Caco-2 (cell line): ENCODE measurements at regions not wholly inside any gene's neighbourhood (a gene's known extent, or its start where the extent isn't known, plus 50 kb on each side); places are given as distances from the start of the nearest gene placed in this dataset.
"Not testable (repeated sequence)": the region's sequence is repeated elsewhere in the genome, so short reads cannot be mapped to it uniquely, and the experiment has no call there.

Experiments used
- BruUV-seq: library from RNA; stranded (reverse); fragments of 400-500 nt; replicated peaks from 2 replicates; lab custom pipeline; 2021; lab: Mats Ljungman, UMichigan
- CTCF ChIA-PET: fragments of 300-600 bp; sonication (Branson Sonifier 250); formaldehyde crosslinking; loops from one replicate; lab custom pipeline; 2022; ENCODE audit warnings: antibody characterized with exemption; lab: Charles Lee
- POLR2A ChIA-PET: fragments of 300-600 bp; sonication (Branson Sonifier 250); formaldehyde crosslinking; loops from one replicate; lab custom pipeline; 2022; ENCODE audit warnings: antibody characterized with exemption; lab: Charles Lee
- DNase-seq, 2 experiments: peaks; one replicate each; pipeline versions ENCODE4 v3.0.0 to v3.0.0-alpha.2; 2020 to 2022
- H3K27me3 ChIP-seq: replicated peaks from 2 replicates; pipeline ENCODE4 v1.6.0; 2011; ENCODE audit warnings: low read length; ENCODE audit not compliant: control insufficient read depth, insufficient read depth
- H3K36me3 ChIP-seq: 2 replicates; pipeline ENCODE4 v1.5.1; 2011; ENCODE audit warnings: low read length; ENCODE audit not compliant: control insufficient read depth, insufficient read depth
- H3K4me1 ChIP-seq: fragments of 250-450 bp; sonication (Bioruptor Pico); 2 replicates; pipeline ENCODE4 v1.5.1; 2020; ENCODE audit warnings: mild to moderate bottlenecking
- H3K4me3 ChIP-seq: 2 replicates; pipeline ENCODE4 v1.5.1; 2011; ENCODE audit warnings: low read depth, mild to moderate bottlenecking, control low read depth, low read length
- H3K9me3 ChIP-seq: fragments of 250-450 bp; sonication (Bioruptor Pico); 2 replicates; pipeline ENCODE4 v1.5.1; 2020; ENCODE audit warnings: mild to moderate bottlenecking, moderate library complexity
- H3K27ac Mint-ChIP-seq: one replicate; pipeline ENCODE4 v1.8.0; 2022; ENCODE audit warnings: mixed read lengths; ENCODE audit not compliant: unreplicated experiment
- H3K27me3 Mint-ChIP-seq: one replicate; pipeline ENCODE4 v1.8.0; 2022; ENCODE audit warnings: mixed read lengths; ENCODE audit not compliant: insufficient read depth, unreplicated experiment
- H3K36me3 Mint-ChIP-seq: one replicate; pipeline ENCODE4 v1.8.0; 2022; ENCODE audit warnings: mild to moderate bottlenecking, mixed read lengths; ENCODE audit not compliant: insufficient read depth, unreplicated experiment
- H3K4me1 Mint-ChIP-seq: one replicate; pipeline ENCODE4 v1.8.0; 2022; ENCODE audit warnings: low read depth, mixed read lengths; ENCODE audit not compliant: unreplicated experiment
- H3K4me3 Mint-ChIP-seq: one replicate; pipeline ENCODE4 v1.8.0; 2022; ENCODE audit warnings: mild to moderate bottlenecking, moderate library complexity, mixed read lengths; ENCODE audit not compliant: unreplicated experiment
- H3K9me3 Mint-ChIP-seq: one replicate; pipeline ENCODE4 v1.8.0; 2022; ENCODE audit warnings: mixed read lengths; ENCODE audit not compliant: unreplicated experiment
- CTCF ChIP-seq, 2 experiments: fragments of 200-600 bp in 1 of 2; IDR thresholded peaks; 1 replicate in 1 of 2; 2 replicates in 1 of 2; pipeline versions ENCODE4 v1.5.1 to v1.8.0; 2011 to 2022; ENCODE audit warnings: antibody characterized with exemption in 1 of 2, control low read depth in 1 of 2, inconsistent platforms in 1 of 2, low read depth in 1 of 2, low read length in 1 of 2, mild to moderate bottlenecking in 1 of 2, moderate library complexity in 1 of 2; ENCODE audit not compliant: insufficient read depth in 1 of 2, severe bottlenecking in 1 of 2, unreplicated experiment in 1 of 2
- intact Hi-C: fragments of 100-400 bp; cut with micrococcal nuclease; formaldehyde crosslinking; loops from one replicate; pipeline ENCODE4 v1.10.0; 2022; ENCODE audit not compliant: unreplicated experiment

- ChIA-PET POLR2A (no interaction called here), CTCF (no interaction called here)
- Histone ChIP-seq H3K4me1 (peaks cover 31% of the 10 kb centered on the region), H3K9me3 (no peaks in the 10 kb centered on the region), H3K27me3 (no peaks in the 10 kb centered on the region), H3K36me3 (no peaks in the 10 kb centered on the region; the same call in 1 of the 2 replicates), H3K4me3 (no peak overlapping the region)
- H3K9me3 Mint-ChIP-seq, result no peaks in the 10 kb centered on the region
- intact Hi-C loops, result no loop called here
- no peaks in the 10 kb centered on the region for H3K27me3 Mint-ChIP-seq
- no peak for DNase-seq
- no peak overlapping the region for H3K4me3 Mint-ChIP-seq
- peaks cover 31% of the 10 kb centered on the region for H3K36me3 Mint-ChIP-seq
- no peak overlapping the region for H3K27ac Mint-ChIP-seq
- no peak for TF ChIP-seq CTCF (IDR thresholded peaks at IDR 0.05; ENCODE audit: insufficient read depth in 1 of 2, low read depth in 1 of 2, low read length in 1 of 2, severe bottlenecking in 1 of 2, unreplicated experiment in 1 of 2)
- peaks cover 9% of the 10 kb centered on the region for H3K4me1 Mint-ChIP-seq
- BruUV-seq, result no TSS peak
Measured at GRCh38 chr6:27140999-27141528, 106.4 kb upstream of the PRSS16 start.

- no peak for DNase-seq
- no peak for TF ChIP-seq CTCF (IDR thresholded peaks at IDR 0.05; ENCODE audit: insufficient read depth in 1 of 2, low read depth in 1 of 2, low read length in 1 of 2, severe bottlenecking in 1 of 2, unreplicated experiment in 1 of 2)
- BruUV-seq, result no TSS peak
- no peaks in the 10 kb centered on the region for H3K9me3 ChIP-seq
- no peak overlapping the region for H3K4me3 ChIP-seq
- H3K4me1 ChIP-seq, result peaks cover 28% of the 10 kb centered on the region
- H3K27me3 Mint-ChIP-seq, result no peaks in the 10 kb centered on the region
- no peak overlapping the region for H3K27ac Mint-ChIP-seq
- H3K27me3 ChIP-seq, result no peaks in the 10 kb centered on the region
- no peaks in the 10 kb centered on the region for H3K9me3 Mint-ChIP-seq
- ChIA-PET CTCF (no interaction called here), POLR2A (no interaction called here)
- H3K4me3 Mint-ChIP-seq, result no peak overlapping the region
- intact Hi-C loops, result no loop called here
- peaks cover 9% of the 10 kb centered on the region for H3K4me1 Mint-ChIP-seq
- H3K36me3 Mint-ChIP-seq, result peaks cover 31% of the 10 kb centered on the region
- no peaks in the 10 kb centered on the region; the same call in 1 of the 2 replicates for H3K36me3 ChIP-seq
Measured at GRCh38 chr6:27141529-27142015, 105.9 kb upstream of the PRSS16 start.

GRCh38 chr6:27143020-27143388, 104.5 kb upstream of the PRSS16 start:
- H3K9me3 Mint-ChIP-seq, H3K27me3 Mint-ChIP-seq, H3K27me3 ChIP-seq, BruUV-seq, H3K36me3 ChIP-seq, intact Hi-C loops, H3K4me3 Mint-ChIP-seq, H3K4me1 Mint-ChIP-seq, DNase-seq, H3K9me3 ChIP-seq, H3K27ac Mint-ChIP-seq, H3K4me3 ChIP-seq: not testable (repeated sequence)
- ChIA-PET POLR2A (interaction anchor here (1.5 kb wide), 1 partner anchor 9 kb away, joined by 4 read pairs; no protein-coding TSS in a partner anchor), CTCF (interaction anchor here (0.7 kb wide), 1 partner anchor 10 kb away, joined by 3 read pairs; a partner anchor contains a TSS)
- peaks cover 14% of the 10 kb centered on the region for H3K4me1 ChIP-seq
- H3K36me3 Mint-ChIP-seq, result peaks cover 21% of the 10 kb centered on the region
